ENCODE measurements at regions not wholly inside any gene's neighbourhood (a gene's known extent, or its start where the extent isn't known, plus 50 kb on each side); places are given as distances from the start of the nearest gene placed in this dataset.

DNA sequence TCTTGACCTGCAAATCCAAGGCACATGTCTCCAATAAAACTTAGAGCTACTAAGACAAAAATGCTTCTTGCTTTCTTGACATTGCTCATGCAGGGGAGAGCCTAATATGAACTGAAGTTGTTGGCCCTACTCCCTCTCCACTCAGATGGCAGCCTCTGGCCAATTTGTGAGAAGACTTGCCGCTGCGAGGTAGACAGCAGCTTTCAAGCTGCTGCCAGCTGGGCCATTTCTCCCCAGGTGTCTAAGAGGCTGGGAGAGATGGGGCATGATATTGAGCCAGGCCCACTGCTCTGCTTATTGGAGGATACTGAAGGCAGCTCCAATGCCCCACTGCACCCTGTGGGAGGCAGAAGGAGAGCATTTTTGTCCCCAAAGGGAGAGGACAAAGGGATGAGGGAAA lies 380.5 kb downstream of the RASEF start:
- Histone ChIP-seq H3K9me3 (ENCODE audit: insufficient read depth, low read length) (no peaks in the 10 kb centered on the region), H3K27ac (ENCODE audit: low read depth, low read length) (no peak overlapping the region), H3K4me2 (ENCODE audit: low read depth, low read length, poor library complexity, severe bottlenecking) (no peak overlapping the region), H3K36me3 (ENCODE audit: low read length) (no peaks in the 10 kb centered on the region), H3K27me3 (ENCODE audit: low read length) (no peaks in the 10 kb centered on the region), H3K9me2 (replicated peaks; ENCODE audit: insufficient read depth, low read length) (no peaks in the 10 kb centered on the region), H3K9ac (ENCODE audit: low read length) (no peak overlapping the region), H2AFZ (ENCODE audit: low read depth, low read length, severe bottlenecking) (no peak overlapping the region), H3K79me2 (ENCODE audit: insufficient read depth, low read length) (no peaks in the 10 kb centered on the region), H3F3A (ENCODE audit: insufficient read depth) (no peaks in the 10 kb centered on the region), H3K4me3 (ENCODE audit: insufficient read depth, low read length, poor library complexity, severe bottlenecking) (no peak overlapping the region), H4K20me1 (ENCODE audit: low read depth, low read length) (no peaks in the 10 kb centered on the region)
- TF ChIP-seq EZH2phosphoT487 (conservative IDR thresholded peaks at IDR 0.05; ENCODE audit: low read length), result no peak
- TF ChIP-seq, protein P1, sequence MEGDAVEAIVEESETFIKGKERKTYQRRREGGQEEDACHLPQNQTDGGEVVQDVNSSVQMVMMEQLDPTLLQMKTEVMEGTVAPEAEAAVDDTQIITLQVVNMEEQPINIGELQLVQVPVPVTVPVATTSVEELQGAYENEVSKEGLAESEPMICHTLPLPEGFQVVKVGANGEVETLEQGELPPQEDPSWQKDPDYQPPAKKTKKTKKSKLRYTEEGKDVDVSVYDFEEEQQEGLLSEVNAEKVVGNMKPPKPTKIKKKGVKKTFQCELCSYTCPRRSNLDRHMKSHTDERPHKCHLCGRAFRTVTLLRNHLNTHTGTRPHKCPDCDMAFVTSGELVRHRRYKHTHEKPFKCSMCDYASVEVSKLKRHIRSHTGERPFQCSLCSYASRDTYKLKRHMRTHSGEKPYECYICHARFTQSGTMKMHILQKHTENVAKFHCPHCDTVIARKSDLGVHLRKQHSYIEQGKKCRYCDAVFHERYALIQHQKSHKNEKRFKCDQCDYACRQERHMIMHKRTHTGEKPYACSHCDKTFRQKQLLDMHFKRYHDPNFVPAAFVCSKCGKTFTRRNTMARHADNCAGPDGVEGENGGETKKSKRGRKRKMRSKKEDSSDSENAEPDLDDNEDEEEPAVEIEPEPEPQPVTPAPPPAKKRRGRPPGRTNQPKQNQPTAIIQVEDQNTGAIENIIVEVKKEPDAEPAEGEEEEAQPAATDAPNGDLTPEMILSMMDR (IDR thresholded peaks at IDR 0.05; ENCODE audit: insufficient read depth, low read length, poor library complexity, severe bottlenecking), result no peak

DNA sequence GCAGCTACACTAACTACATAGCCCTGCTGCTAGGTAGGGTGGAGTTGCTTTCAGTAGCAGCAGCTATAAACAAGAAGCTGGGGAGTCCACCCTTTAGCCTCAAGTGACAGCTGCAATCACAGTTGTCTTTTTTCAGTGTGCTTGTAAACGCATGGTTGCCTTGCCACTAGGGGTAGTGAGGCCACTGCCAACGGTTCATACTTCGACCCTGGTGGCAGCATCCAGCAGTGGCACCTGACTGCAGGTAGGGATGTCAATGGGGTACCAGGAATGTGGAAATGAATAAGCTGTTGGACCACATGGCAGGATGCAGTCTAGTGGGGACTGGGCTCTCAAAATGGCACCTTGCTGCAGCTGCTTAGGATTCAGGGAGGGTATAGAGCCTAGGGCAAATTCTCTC lies 367.2 kb downstream of the RASEF start:
- Histone ChIP-seq H3K4me3 (ENCODE audit: insufficient read depth, low read length, poor library complexity, severe bottlenecking) (no peak overlapping the region), H3K4me2 (ENCODE audit: low read depth, low read length, poor library complexity, severe bottlenecking) (no peak overlapping the region), H3F3A (ENCODE audit: insufficient read depth) (no peaks in the 10 kb centered on the region), H3K9me2 (replicated peaks; ENCODE audit: insufficient read depth, low read length) (no peaks in the 10 kb centered on the region), H3K36me3 (ENCODE audit: low read length) (no peaks in the 10 kb centered on the region), H2AFZ (ENCODE audit: low read depth, low read length, severe bottlenecking) (no peak overlapping the region), H3K27me3 (ENCODE audit: low read length) (no peaks in the 10 kb centered on the region), H3K9me3 (ENCODE audit: insufficient read depth, low read length) (no peaks in the 10 kb centered on the region), H4K20me1 (ENCODE audit: low read depth, low read length) (no peaks in the 10 kb centered on the region), H3K79me2 (ENCODE audit: insufficient read depth, low read length) (no peaks in the 10 kb centered on the region), H3K27ac (ENCODE audit: low read depth, low read length) (no peak overlapping the region), H3K9ac (ENCODE audit: low read length) (no peak overlapping the region)
- TF ChIP-seq, protein P1 (IDR thresholded peaks at IDR 0.05; ENCODE audit: insufficient read depth, low read length, poor library complexity, severe bottlenecking), result no peak
- no peak for TF ChIP-seq EZH2phosphoT487 (conservative IDR thresholded peaks at IDR 0.05; ENCODE audit: low read length)

DNA sequence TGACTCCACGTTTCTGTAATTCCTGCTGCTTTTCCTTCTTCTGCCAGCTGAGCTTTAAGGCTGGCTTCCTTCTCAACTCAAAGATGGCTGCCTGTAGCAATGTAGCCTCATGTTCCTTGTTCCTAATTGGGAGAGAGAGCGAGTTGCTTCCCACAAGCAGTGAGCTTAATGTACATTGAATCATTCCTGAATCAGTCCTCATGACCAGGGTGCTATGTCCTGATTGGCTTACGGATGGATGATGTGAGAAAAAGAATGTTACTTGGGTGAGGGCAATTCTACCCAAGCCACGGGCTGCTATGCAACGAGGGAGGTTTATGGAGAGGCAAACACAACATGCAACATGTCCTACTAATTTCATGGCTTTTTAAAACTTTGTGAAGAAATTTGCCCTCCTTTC lies 356.2 kb downstream of the RASEF start:
- no peak overlapping the region for H3K9ac ChIP-seq (ENCODE audit: low read length)
- no peaks in the 10 kb centered on the region for H3F3A ChIP-seq (ENCODE audit: insufficient read depth)
- no peak overlapping the region for H3K4me2 ChIP-seq (ENCODE audit: low read depth, low read length, poor library complexity, severe bottlenecking)
- H3K4me3 ChIP-seq (ENCODE audit: insufficient read depth, low read length, poor library complexity, severe bottlenecking), result no peak overlapping the region
- no peaks in the 10 kb centered on the region for H3K9me3 ChIP-seq (ENCODE audit: insufficient read depth, low read length)
- H3K9me2 ChIP-seq (replicated peaks; ENCODE audit: insufficient read depth, low read length), result no peaks in the 10 kb centered on the region
- no peaks in the 10 kb centered on the region for H3K36me3 ChIP-seq (ENCODE audit: low read length)
- H3K27me3 ChIP-seq (ENCODE audit: low read length), result no peaks in the 10 kb centered on the region
- H3K27ac ChIP-seq (ENCODE audit: low read depth, low read length), result no peak overlapping the region
- H3K79me2 ChIP-seq (ENCODE audit: insufficient read depth, low read length), result no peaks in the 10 kb centered on the region
- TF ChIP-seq, protein P1 (IDR thresholded peaks at IDR 0.05; ENCODE audit: insufficient read depth, low read length, poor library complexity, severe bottlenecking), result no peak
- no peak for TF ChIP-seq EZH2phosphoT487 (conservative IDR thresholded peaks at IDR 0.05; ENCODE audit: low read length)
- no peak overlapping the region for H2AFZ ChIP-seq (ENCODE audit: low read depth, low read length, severe bottlenecking)
- H4K20me1 ChIP-seq (ENCODE audit: low read depth, low read length), result no peaks in the 10 kb centered on the region
